ENCODE measurements at regions not wholly inside any gene's neighbourhood (a gene's known extent, or its start where the extent isn't known, plus 50 kb on each side); places are given as distances from the start of the nearest gene placed in this dataset.

GRCh38 chr5:175170899-175171298 is 273.1 kb downstream of the DRD1 start:
- DNase-seq (ENCODE audit: low read depth in 2 of 2), result no peak

GRCh38 chr5:175168882-175169507 is 275.0 kb downstream of the DRD1 start:
- DNase-seq (ENCODE audit: low read depth in 2 of 2), result no peak

- DNase-seq (ENCODE audit: low read depth in 2 of 2), result no peak
These were observed 278.0 kb downstream of the DRD1 start for GRCh38 chr5:175166026-175166425.

- no peak for DNase-seq (ENCODE audit: low read depth in 2 of 2)
These were observed 280.3 kb downstream of the DRD1 start for GRCh38 chr5:175163586-175164275.

GRCh38 chr5:175162036-175162435 is 281.9 kb downstream of the DRD1 start:
- no peak for DNase-seq (ENCODE audit: low read depth in 2 of 2)

GRCh38 chr5:175159956-175160355 is 284.0 kb downstream of the DRD1 start:
- no peak for DNase-seq (ENCODE audit: low read depth in 2 of 2)

- DNase-seq (ENCODE audit: low read depth in 2 of 2), result no peak
These were observed 295.3 kb downstream of the DRD1 start for GRCh38 chr5:175148636-175149172.

GRCh38 chr5:175146733-175147132 is 297.2 kb downstream of the DRD1 start:
- DNase-seq (ENCODE audit: low read depth in 2 of 2), result no peak

- DNase-seq (ENCODE audit: low read depth in 2 of 2), result no peak
These were observed 302.6 kb downstream of the DRD1 start for GRCh38 chr5:175141421-175141820.

- DNase-seq (ENCODE audit: low read depth in 2 of 2), result no peak
These were observed 310.8 kb downstream of the DRD1 start for GRCh38 chr5:175133185-175133584.

- DNase-seq (ENCODE audit: low read depth in 2 of 2), result no peak
These were observed 312.6 kb downstream of the DRD1 start for GRCh38 chr5:175131432-175131831.

- no peak for DNase-seq (ENCODE audit: low read depth in 2 of 2)
These were observed 314.4 kb downstream of the DRD1 start for GRCh38 chr5:175129619-175130018.

GRCh38 chr5:175129121-175129520 is 314.9 kb downstream of the DRD1 start:
- DNase-seq (ENCODE audit: low read depth in 2 of 2), result no peak

- no peak for DNase-seq (ENCODE audit: low read depth in 2 of 2)
These were observed 319.2 kb downstream of the DRD1 start for GRCh38 chr5:175124821-175125220.

- no peak for DNase-seq (ENCODE audit: low read depth in 2 of 2)
These were observed 319.6 kb downstream of the DRD1 start for GRCh38 chr5:175124251-175124813.

- no peak for DNase-seq (ENCODE audit: low read depth in 2 of 2)
These were observed 320.4 kb downstream of the DRD1 start for GRCh38 chr5:175123542-175123941.

GRCh38 chr5:175121457-175121856 is 322.5 kb downstream of the DRD1 start:
- DNase-seq (ENCODE audit: low read depth in 2 of 2), result no peak

GRCh38 chr5:175120412-175120811 is 323.6 kb downstream of the DRD1 start:
- DNase-seq (ENCODE audit: low read depth in 2 of 2), result no peak

GRCh38 chr5:175118700-175119309 is 325.2 kb downstream of the DRD1 start:
- DNase-seq (ENCODE audit: low read depth in 2 of 2), result no peak

GRCh38 chr5:175116466-175117048 is 327.4 kb downstream of the DRD1 start:
- DNase-seq (ENCODE audit: low read depth in 2 of 2), result no peak

GRCh38 chr5:175115831-175116230 is 328.2 kb downstream of the DRD1 start:
- DNase-seq (ENCODE audit: low read depth in 2 of 2), result no peak

- DNase-seq (ENCODE audit: low read depth in 2 of 2), result no peak
These were observed 330.0 kb downstream of the DRD1 start for GRCh38 chr5:175113947-175114346.
